ENCODE measurements at regions not wholly inside any gene's neighbourhood (a gene's known extent, or its start where the extent isn't known, plus 50 kb on each side); places are given as distances from the start of the nearest gene placed in this dataset.

- DNase-seq (ENCODE audit: low spot score), result no peak
Observed at GRCh38 chr3:170752571-170753155, 117.3 kb downstream of the RPL22L1 start.

- no peak for DNase-seq (ENCODE audit: low spot score)
Observed at GRCh38 chr3:170751899-170752293, 118.1 kb downstream of the RPL22L1 start.

GRCh38 chr3:170751083-170751898, 118.7 kb downstream of the RPL22L1 start:
- DNase-seq (ENCODE audit: low spot score), result no peak

GRCh38 chr3:170750478-170750830, 119.5 kb downstream of the RPL22L1 start:
- no peak for DNase-seq (ENCODE audit: low spot score)

- no peak for DNase-seq (ENCODE audit: low spot score)
Observed at GRCh38 chr3:170749765-170750477, 120.1 kb downstream of the RPL22L1 start.

GRCh38 chr3:170749185-170749584, 120.8 kb downstream of the RPL22L1 start:
- no peak for DNase-seq (ENCODE audit: low spot score)

GRCh38 chr3:170746175-170746942, 123.6 kb downstream of the RPL22L1 start:
- DNase-seq (ENCODE audit: low spot score), result no peak

GRCh38 chr3:170745211-170745718, 124.7 kb downstream of the RPL22L1 start:
- DNase-seq (ENCODE audit: low spot score), result no peak

- DNase-seq (ENCODE audit: low spot score), result no peak
Observed at GRCh38 chr3:170741756-170742529, 128.1 kb downstream of the RPL22L1 start.

- no peak for DNase-seq (ENCODE audit: low spot score)
Observed at GRCh38 chr3:170740726-170741591, 129.0 kb downstream of the RPL22L1 start.

- no peak for DNase-seq (ENCODE audit: low spot score)
Observed at GRCh38 chr3:170740285-170740684, 129.7 kb downstream of the RPL22L1 start.

- no peak for DNase-seq (ENCODE audit: low spot score)
Observed at GRCh38 chr3:170739410-170739809, 130.6 kb downstream of the RPL22L1 start.

GRCh38 chr3:170738766-170739165, 131.2 kb downstream of the RPL22L1 start:
- no peak for DNase-seq (ENCODE audit: low spot score)

- no peak for DNase-seq (ENCODE audit: low spot score)
Observed at GRCh38 chr3:170737498-170738162, 132.4 kb downstream of the RPL22L1 start.

- DNase-seq (ENCODE audit: low spot score), result no peak
Observed at GRCh38 chr3:170735821-170736220, 134.2 kb downstream of the RPL22L1 start.

- DNase-seq (ENCODE audit: low spot score), result no peak
Observed at GRCh38 chr3:170734735-170735065, 135.3 kb downstream of the RPL22L1 start.

GRCh38 chr3:170734043-170734734, 135.8 kb downstream of the RPL22L1 start:
- DNase-seq (ENCODE audit: low spot score), result no peak

- DNase-seq (ENCODE audit: low spot score), result no peak
Observed at GRCh38 chr3:170732660-170733245, 137.2 kb downstream of the RPL22L1 start.

- DNase-seq (ENCODE audit: low spot score), result no peak
Observed at GRCh38 chr3:170731281-170731680, 138.7 kb downstream of the RPL22L1 start.

Measured in CD4-positive, alpha-beta T cell treated with Interleukin-6 at 100 ng/mL for 8 hours (primary cell).